Endothelial cell of umbilical vein (primary cell): ENCODE measurements at regions not wholly inside any gene's neighbourhood (a gene's known extent, or its start where the extent isn't known, plus 50 kb on each side); places are given as distances from the start of the nearest gene placed in this dataset.
A peak's percentile ranks its signal among the peaks of the same experiment; 100 is the strongest.

Experiments
- BruUV-seq: library from RNA; stranded (reverse); fragments of 400-500 nt; replicated peaks from 2 replicates; lab custom pipeline; 2021; lab: Mats Ljungman, UMichigan
- CTCF ChIA-PET: fragments of 300-600, 350-600 bp; sonication (Branson Sonifier 250); formaldehyde crosslinking; loops from one replicate; lab custom pipeline; 2021; ENCODE audit warnings: antibody characterized with exemption, inconsistent platforms; lab: Charles Lee
- POLR2A ChIA-PET: fragments of 300-600, 350-600 bp; sonication (Branson Sonifier 250); formaldehyde crosslinking; loops from one replicate; lab custom pipeline; 2021; ENCODE audit warnings: antibody characterized with exemption, inconsistent platforms; lab: Charles Lee
- DNase-seq: peaks from one replicate; pipeline ENCODE4 v3.0.0-alpha.2; 2011; ENCODE audit warnings: low read depth, low spot score
- FAIRE-seq: peaks from 2 replicates; lab custom pipeline; 2011; peaks lifted over from hg19 to GRCh38; lab: Jason Lieb, UNC
- H2AFZ ChIP-seq: 2 replicates; pipeline ENCODE4 v1.6.0; 2012; ENCODE audit warnings: low read depth, low read length, control low read depth, inconsistent platforms
- H3K27ac ChIP-seq: 2 replicates; pipeline ENCODE4 v1.5.1; 2011; ENCODE audit warnings: low read depth, mild to moderate bottlenecking, control low read depth, low read length, moderate library complexity; ENCODE audit not compliant: insufficient read depth
- H3K27me3 ChIP-seq, 2 experiments: 2 replicates each; pipeline versions ENCODE4 v1.6.0 to v1.6.1; 2011; ENCODE audit warnings: low read length in 2 of 2, mixed read lengths in 1 of 2; ENCODE audit not compliant: control insufficient read depth in 2 of 2, insufficient read depth in 2 of 2
- H3K36me3 ChIP-seq, 2 experiments: 2 replicates in 1 of 2; 3 replicates in 1 of 2; pipeline ENCODE4 v1.5.1; 2011; ENCODE audit warnings: low read length in 2 of 2, mild to moderate bottlenecking in 1 of 2, moderate library complexity in 1 of 2; ENCODE audit not compliant: control insufficient read depth in 2 of 2, insufficient read depth in 2 of 2; ENCODE audit errors: extremely low read depth in 1 of 2
- H3K4me1 ChIP-seq: 3 replicates; pipeline ENCODE4 v1.5.1; 2011; ENCODE audit warnings: mild to moderate bottlenecking, low read length; ENCODE audit not compliant: control insufficient read depth, insufficient read depth; ENCODE audit errors: extremely low read depth
- H3K4me2 ChIP-seq: 2 replicates; pipeline ENCODE4 v1.6.1; 2011; ENCODE audit warnings: low read length, control low read depth, mixed read lengths; ENCODE audit not compliant: insufficient read depth
- H3K4me3 ChIP-seq, 3 experiments: fragments of 200-600 bp in 1 of 3; sonication (generic), shearing (Covaris generic) in 1 of 3; replicated peaks in 1 of 3; 2 replicates each; pipeline ENCODE4 v1.5.1; 2011 to 2016; ENCODE audit warnings: control low read depth in 3 of 3, low read length in 3 of 3, mild to moderate bottlenecking in 2 of 3, inconsistent platforms in 1 of 3, low read depth in 1 of 3, moderate library complexity in 1 of 3; ENCODE audit not compliant: insufficient read depth in 1 of 3
- H3K79me2 ChIP-seq: 2 replicates; pipeline ENCODE4 v1.6.0; 2012; ENCODE audit warnings: low read length, inconsistent platforms; ENCODE audit not compliant: control insufficient read depth, insufficient read depth
- H3K9ac ChIP-seq: replicated peaks from 2 replicates; pipeline ENCODE3; 2011; ENCODE audit warnings: low read length, control low read depth; ENCODE audit not compliant: insufficient read depth; ENCODE audit errors: extremely low read depth
- H3K9me1 ChIP-seq: replicated peaks from 3 replicates; pipeline ENCODE4 v1.6.0; 2011; ENCODE audit warnings: mild to moderate bottlenecking, low read length; ENCODE audit not compliant: control insufficient read depth, insufficient read depth; ENCODE audit errors: extremely low read depth
- H3K9me3 ChIP-seq: replicated peaks from 2 replicates; pipeline ENCODE4 v1.5.1; 2012; ENCODE audit warnings: low read length, inconsistent platforms; ENCODE audit not compliant: control insufficient read depth, insufficient read depth
- H4K20me1 ChIP-seq: replicated peaks from 2 replicates; pipeline ENCODE3; 2011; ENCODE audit warnings: mild to moderate bottlenecking, low read length; ENCODE audit not compliant: control insufficient read depth, insufficient read depth; ENCODE audit errors: extremely low read depth
- CTCF ChIP-seq, 2 donors: IDR thresholded peaks; 1 replicate in 1 of 2; 2 replicates in 1 of 2; pipeline ENCODE4 v1.5.1; 2011; ENCODE audit warnings: low read length in 2 of 2, mild to moderate bottlenecking in 2 of 2, moderate library complexity in 2 of 2, control low read depth in 1 of 2, inconsistent platforms in 1 of 2, low read depth in 1 of 2; ENCODE audit not compliant: insufficient read depth in 1 of 2; ENCODE audit errors: extremely low read depth in 1 of 2
- EZH2 ChIP-seq: IDR thresholded peaks from 2 replicates; pipeline ENCODE4 v1.6.1; 2012; ENCODE audit warnings: borderline replicate concordance, low read depth, mild to moderate bottlenecking, moderate library complexity, low read length, inconsistent platforms; ENCODE audit not compliant: severe bottlenecking
- FOS ChIP-seq: IDR thresholded peaks from 2 replicates; pipeline ENCODE4 v1.6.1; 2011; ENCODE audit warnings: mild to moderate bottlenecking, low read length, moderate library complexity, borderline replicate concordance; ENCODE audit not compliant: insufficient read depth
- GATA2 ChIP-seq: IDR thresholded peaks from 2 replicates; pipeline ENCODE4 v1.7.0; 2011; ENCODE audit warnings: low read depth, mild to moderate bottlenecking, moderate library complexity, mixed read lengths, low read length; ENCODE audit not compliant: insufficient read length, insufficient read depth
- JUN ChIP-seq: IDR thresholded peaks from 2 replicates; pipeline ENCODE4 v1.6.1; 2011; ENCODE audit warnings: borderline replicate concordance, low read depth; ENCODE audit not compliant: insufficient read length, insufficient read depth
- MAX ChIP-seq: IDR thresholded peaks from 2 replicates; pipeline ENCODE4 v1.6.1; 2011; ENCODE audit not compliant: insufficient read depth, insufficient read length
- MYC ChIP-seq: IDR thresholded peaks from one replicate; pipeline ENCODE4 v1.6.1; 2011; ENCODE audit warnings: mild to moderate bottlenecking, low read depth, low read length
- POLR2A ChIP-seq: IDR thresholded peaks from 2 replicates; pipeline ENCODE4 v1.6.1; 2012; ENCODE audit warnings: low read depth, mild to moderate bottlenecking, control low read depth, low read length
- POLR2AphosphoS5 ChIP-seq: IDR thresholded peaks from 2 replicates; pipeline ENCODE4 v1.6.1; 2012; ENCODE audit warnings: low read depth, mild to moderate bottlenecking, control low read depth, low read length, moderate library complexity; ENCODE audit not compliant: insufficient read depth
- dilution Hi-C: fragments of 300-500 bp; cut with MboI; formaldehyde crosslinking; loops from one replicate; pipeline ENCODE4 v1.15.0; 2019; ENCODE audit warnings: low sequenced_read_pairs; ENCODE audit not compliant: extremely low pct_ligation_motif_present
- intact Hi-C: fragments of 100-400 bp; cut with micrococcal nuclease; formaldehyde crosslinking; loops from one replicate; pipeline ENCODE4 v1.10.0; 2022

- H3K9ac ChIP-seq = peak overlapping the region; percentile 21
- no peaks in the 10 kb centered on the region for H3K27me3 ChIP-seq
- peak overlapping the region; percentile 67 for H3K4me2 ChIP-seq
- POLR2A ChIA-PET = no interaction called here
- dilution Hi-C loops = no loop called here
- H4K20me1 ChIP-seq = no peaks in the 10 kb centered on the region
- BruUV-seq = TSS peak; percentile 76
- H3K4me1 ChIP-seq = peaks cover 54% of the 10 kb centered on the region
- peak; percentile 78 for DNase-seq
- no peaks in the 10 kb centered on the region for H3K9me3 ChIP-seq
- H3K36me3 ChIP-seq = no peaks in the 10 kb centered on the region
- H3K79me2 ChIP-seq = no peaks in the 10 kb centered on the region
- H3K4me3 ChIP-seq = no peak overlapping the region
- CTCF ChIA-PET = interaction anchor here (0.7 kb wide), 1 partner anchor 31 kb away, joined by 3 read pairs; no protein-coding TSS in a partner anchor
- FAIRE-seq = peak; percentile 71
- no peak for TF ChIP-seq CTCF (IDR thresholded peaks at IDR 0.05; ENCODE audit: extremely low read depth in 1 of 2, insufficient read depth in 1 of 2, low read depth in 1 of 2, low read length in 2 of 2)
- TF ChIP-seq POLR2A = no peak
- peak; percentile 98 for TF ChIP-seq JUN
- TF ChIP-seq FOS = peak; percentile 93
- no peak for TF ChIP-seq MYC
- no peak for TF ChIP-seq EZH2
- TF ChIP-seq POLR2AphosphoS5 = peak; percentile 50
- no peak for TF ChIP-seq GATA2
- TF ChIP-seq MAX = no peak
- H2AFZ ChIP-seq = no peak overlapping the region
- H3K27ac ChIP-seq = peak overlapping the region; percentile 80
- intact Hi-C loops = loop anchor here (10.0 kb wide), 1 partner anchor 548 kb away; no protein-coding TSS in a partner anchor
- H3K9me1 ChIP-seq = no peaks in the 10 kb centered on the region
Observed at GRCh38 chr2:133812826-133813617, 244.8 kb upstream of the NCKAP5 start.
